GM18907 (cell line): ENCODE measurements at regions not wholly inside any gene's neighbourhood (a gene's known extent, or its start where the extent isn't known, plus 50 kb on each side); places are given as distances from the start of the nearest gene placed in this dataset.

Experiments used
- ATAC-seq: cut with Tn5 transposase; IDR thresholded peaks from one replicate; pipeline ENCODE4 v1.9.1; 2021; ENCODE audit warnings: mild to moderate bottlenecking, moderate library complexity; ENCODE audit not compliant: unreplicated experiment

DNA sequence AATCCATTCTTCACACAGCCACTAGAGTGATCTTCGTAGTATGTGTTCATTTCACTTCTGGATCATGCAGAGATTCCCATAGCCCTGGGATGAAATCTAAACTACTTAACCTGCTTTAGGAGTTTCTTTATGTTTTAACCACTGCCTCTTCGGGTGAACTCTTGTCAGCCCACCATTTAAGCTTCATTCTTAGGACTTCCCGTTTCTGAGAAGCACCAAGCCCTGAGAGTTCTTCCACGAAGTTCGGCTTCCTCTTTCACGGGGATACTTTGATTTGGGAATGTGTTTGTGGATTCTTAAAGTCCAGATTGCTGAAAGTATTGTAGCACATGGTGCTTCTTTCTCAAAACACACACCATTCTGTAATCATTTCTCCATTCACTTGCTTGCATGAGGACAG lies 205.0 kb downstream of the UBE2E3 start:
- ATAC-seq, result no peak

DNA sequence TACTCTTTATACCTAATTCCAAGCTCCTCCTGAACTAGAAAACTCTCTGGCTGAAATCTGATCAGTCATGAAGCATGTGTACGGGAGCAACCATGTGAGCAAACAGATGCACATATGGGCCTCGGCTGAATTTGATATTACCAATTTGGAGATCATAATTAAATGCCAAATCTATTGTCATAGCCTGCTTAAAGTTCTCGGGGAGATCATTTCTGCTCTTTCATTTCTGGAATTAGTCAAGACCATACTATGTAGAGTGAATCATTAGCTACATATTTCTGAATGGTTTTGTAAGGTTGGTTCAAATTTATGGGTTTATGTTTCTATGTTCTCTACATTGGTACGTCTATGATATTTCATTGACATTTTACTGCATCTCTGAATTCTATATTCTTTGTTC lies 205.5 kb downstream of the UBE2E3 start:
- ATAC-seq, result peak; percentile 41

- ATAC-seq, result no peak
Measured at GRCh38 chr2:181188605-181189004, 208.2 kb downstream of the UBE2E3 start.

DNA sequence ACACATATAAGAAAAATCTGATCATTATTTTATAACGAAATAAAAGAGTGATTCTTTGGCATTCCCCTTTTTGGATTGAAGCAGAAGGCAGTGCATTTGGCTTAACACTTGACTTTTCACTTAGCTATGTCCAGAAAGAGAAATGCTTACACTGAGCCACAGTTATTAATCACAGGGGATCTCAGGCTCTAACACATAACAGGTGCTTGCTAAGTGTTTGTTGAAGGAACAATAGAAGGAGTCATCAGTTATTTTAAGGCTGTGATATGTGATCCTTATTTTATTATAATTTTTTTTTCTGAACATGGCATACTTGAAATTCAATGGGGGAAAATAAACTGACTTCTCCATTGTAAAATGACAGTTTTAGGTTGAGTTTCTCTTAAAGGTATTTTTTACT lies 209.5 kb downstream of the UBE2E3 start:
- ATAC-seq, result no peak

- no peak for ATAC-seq
Measured at GRCh38 chr2:181190711-181191110, 210.3 kb downstream of the UBE2E3 start.

DNA sequence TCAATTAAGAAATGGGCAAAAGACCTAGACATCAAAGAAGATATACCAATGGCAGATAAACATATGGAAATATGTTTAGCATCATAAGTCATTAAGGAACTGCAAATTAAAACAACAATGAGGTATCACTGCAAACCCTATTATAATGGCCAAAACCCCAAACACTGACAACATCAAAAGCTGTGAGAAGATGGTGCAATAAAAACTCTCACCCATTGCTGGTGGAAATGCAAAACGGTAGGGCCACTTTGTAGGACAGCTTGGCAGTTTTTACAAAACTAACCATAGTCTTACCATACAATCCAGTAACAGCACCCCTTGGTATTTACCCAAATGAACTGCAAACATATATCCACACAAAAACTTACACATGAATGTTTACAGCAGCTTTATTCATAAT lies 213.1 kb downstream of the UBE2E3 start:
- no peak for ATAC-seq

GRCh38 chr2:181196401-181196800 lies 216.0 kb downstream of the UBE2E3 start:
- no peak for ATAC-seq

GRCh38 chr2:181197140-181197760 lies 216.8 kb downstream of the UBE2E3 start:
- ATAC-seq, result no peak

GRCh38 chr2:181198183-181198864 lies 217.9 kb downstream of the UBE2E3 start:
- ATAC-seq, result no peak

DNA sequence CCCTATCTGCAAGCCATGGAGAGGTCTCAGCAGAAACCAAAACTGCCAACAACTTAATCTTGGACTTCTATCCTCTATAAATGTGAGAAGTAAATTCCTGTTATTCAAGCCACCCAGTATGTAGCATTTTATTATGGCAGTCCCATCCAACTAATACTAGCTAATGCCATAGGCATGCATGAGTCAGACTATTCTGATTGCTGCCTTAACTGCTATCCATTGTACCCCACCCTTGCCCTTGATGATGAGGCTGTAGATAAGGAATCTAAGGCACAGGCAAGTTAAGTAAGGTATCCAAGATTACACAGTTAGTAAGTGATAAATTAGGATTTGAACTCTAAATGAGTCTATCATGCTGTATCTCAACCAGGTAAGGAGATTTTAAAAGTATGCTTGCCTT lies 223.0 kb downstream of the UBE2E3 start:
- no peak for ATAC-seq

DNA sequence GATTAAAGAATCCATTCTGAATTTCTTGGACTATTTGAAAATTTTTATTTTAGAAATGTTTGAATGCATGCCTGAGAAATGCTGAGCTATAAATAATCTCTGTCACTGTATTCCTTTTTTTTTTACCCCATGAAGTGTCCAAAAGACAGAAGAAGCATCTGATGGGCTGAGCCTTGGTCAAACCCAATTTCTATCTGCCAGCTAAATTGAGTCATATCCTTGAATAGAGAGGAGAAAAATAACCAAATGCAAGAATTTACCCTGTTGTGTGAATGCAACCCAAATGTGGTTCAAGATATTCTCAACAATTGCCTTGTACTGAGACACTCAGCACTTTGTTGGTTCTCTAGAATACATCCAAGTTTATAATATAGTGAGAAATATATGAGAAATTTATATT lies 223.5 kb downstream of the UBE2E3 start:
- ATAC-seq, result no peak

DNA sequence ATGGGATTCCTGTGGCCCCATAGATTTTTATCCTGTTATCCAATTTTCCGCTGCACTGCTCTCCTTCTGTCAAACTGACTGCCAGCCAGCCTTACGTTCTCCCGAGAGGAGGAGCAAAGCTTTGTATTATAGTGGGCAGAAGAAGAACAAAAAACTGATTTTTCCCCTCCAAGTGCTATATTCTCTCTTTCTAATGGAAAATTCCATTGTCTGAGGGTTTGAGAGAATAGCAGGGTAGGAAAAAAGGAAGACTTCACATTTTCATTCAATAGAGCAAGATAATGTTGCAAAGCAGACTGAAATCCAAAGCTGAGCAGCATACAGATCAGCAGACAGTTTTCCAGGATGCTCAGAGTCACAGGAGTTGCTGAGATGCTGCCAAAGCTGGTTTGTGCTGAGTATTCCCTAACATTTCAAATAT lies 238.0 kb downstream of the UBE2E3 start:
- ATAC-seq, result no peak

- no peak for ATAC-seq
Measured at GRCh38 chr2:181223234-181223633, 234.0 kb upstream of the ITGA4 start.

DNA sequence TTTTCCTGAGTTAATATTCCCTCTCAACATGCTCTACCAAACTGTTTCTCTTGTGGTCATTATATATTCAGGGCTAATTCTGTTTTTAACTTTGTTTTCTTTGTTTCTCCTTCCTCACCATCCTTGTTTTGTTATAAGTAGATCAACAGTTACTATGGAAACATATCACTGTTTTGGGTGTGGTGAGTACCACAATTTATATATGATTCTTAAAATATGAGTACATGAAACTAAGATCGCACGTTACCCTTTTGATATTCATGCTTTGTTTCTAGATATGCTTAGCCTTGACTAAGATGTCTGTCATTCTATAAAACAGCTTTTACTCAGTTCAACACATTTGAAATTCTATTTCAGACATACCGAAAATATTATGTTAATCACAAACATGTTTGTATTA lies 232.3 kb upstream of the ITGA4 start:
- no peak for ATAC-seq

DNA sequence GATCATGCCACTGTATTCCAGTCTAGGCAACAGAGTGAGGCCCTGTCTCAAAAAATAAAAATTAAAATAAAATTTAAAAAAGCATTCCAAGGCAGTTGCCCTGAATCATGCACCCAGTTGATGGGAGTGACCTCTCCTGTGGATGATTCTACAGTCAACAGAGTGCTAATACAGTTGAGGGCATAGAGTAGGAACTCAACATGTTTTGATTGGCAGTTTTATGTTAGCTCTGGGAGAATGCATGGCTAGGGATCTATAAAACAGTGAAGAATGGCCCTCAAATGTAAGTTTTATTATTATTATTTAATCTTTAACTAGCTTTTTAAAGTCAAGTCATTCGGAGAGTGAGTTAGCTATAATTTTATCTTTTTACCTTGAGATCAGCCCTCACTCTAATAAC lies 228.5 kb upstream of the ITGA4 start:
- ATAC-seq, result no peak

DNA sequence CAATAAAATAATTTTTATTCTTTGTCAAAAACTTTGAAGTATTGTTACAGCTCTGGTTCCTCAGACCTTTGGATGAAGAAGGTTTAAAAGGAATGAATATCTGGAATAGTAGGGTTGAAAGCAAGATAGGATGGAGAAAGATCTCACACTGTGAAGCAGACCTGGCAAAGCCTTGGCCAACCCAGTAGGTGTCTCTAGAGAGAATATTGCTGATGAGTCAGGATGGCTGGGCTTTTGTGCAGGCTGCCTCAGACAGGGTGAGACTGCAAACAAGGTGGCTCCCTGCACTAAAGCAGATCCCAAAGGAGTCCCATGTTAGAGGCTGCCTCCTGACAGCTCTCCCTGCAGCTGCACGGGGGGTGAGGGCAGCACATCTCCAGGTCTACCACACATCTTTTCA lies 226.0 kb upstream of the ITGA4 start:
- ATAC-seq, result no peak

- ATAC-seq, result no peak
Measured at GRCh38 chr2:181231886-181232621, 225.1 kb upstream of the ITGA4 start.

DNA sequence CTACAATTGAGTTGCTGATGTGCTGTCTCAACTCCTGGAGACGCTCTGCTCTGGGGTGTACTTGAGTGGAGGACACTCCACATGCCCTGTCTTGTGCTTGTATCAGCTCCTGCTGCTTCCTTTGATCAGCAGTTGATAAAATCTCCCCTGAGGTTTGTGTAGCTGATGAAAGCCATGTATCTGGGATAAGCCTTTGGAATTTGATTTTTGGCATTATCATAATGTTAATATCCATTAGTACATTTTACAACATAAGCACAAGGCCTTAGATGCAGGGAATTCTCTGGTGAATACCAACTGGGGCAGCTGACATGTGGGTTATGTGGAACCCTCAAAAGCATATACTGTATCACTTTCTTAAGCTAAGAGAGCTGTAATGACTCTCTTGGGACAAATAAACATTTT lies 222.7 kb upstream of the ITGA4 start:
- no peak for ATAC-seq

- no peak for ATAC-seq
Measured at GRCh38 chr2:181235011-181235410, 222.2 kb upstream of the ITGA4 start.

DNA sequence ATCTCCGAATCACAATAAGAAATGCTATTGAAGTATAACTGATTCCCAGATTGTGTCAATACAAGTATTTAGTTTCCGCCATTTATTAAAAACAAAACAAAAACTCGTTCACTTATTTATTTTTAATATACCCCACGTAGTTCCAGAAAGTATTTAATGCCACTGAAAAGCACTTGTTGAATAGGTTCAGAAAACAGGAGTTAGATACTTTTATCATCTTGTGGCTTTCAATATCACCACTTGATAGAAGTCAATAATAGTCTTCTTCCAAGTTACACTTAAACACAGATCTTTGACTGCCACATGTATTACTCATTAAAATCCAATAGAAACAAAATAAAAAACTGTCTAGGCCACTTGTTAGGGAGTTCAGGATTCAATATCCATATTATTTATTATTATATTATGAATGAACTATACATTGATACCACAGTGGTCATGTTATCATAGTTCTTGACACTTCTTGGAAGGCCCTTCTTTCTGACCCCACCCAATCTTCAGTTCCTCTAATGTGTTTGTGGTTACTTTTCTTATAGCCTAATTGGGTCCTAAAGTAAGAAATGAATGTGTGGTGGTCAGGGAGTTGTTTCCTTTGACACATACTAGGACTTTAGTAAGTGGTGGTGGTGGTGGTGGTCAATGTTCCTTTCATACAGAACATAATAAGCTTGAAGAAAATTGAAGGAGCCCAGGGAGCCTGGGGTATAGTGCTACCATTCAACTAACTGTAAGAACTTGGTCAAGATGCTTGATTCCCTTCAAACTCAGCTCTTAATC lies 221.3 kb upstream of the ITGA4 start:
- ATAC-seq, result peak; percentile 98

- no peak for ATAC-seq
Measured at GRCh38 chr2:181239201-181239799, 217.9 kb upstream of the ITGA4 start.
